GM21381 (cell line): ENCODE measurements at regions not wholly inside any gene's neighbourhood (a gene's known extent, or its start where the extent isn't known, plus 50 kb on each side); places are given as distances from the start of the nearest gene placed in this dataset.

Experiments used
- ATAC-seq: cut with Tn5 transposase; IDR thresholded peaks from one replicate; pipeline ENCODE4 v1.9.1; 2021; ENCODE audit warnings: mild to moderate bottlenecking, moderate library complexity; ENCODE audit not compliant: unreplicated experiment

- ATAC-seq = no peak
Measured at GRCh38 chr21:35335951-35336446, 286.9 kb upstream of the RUNX1 start.

DNA sequence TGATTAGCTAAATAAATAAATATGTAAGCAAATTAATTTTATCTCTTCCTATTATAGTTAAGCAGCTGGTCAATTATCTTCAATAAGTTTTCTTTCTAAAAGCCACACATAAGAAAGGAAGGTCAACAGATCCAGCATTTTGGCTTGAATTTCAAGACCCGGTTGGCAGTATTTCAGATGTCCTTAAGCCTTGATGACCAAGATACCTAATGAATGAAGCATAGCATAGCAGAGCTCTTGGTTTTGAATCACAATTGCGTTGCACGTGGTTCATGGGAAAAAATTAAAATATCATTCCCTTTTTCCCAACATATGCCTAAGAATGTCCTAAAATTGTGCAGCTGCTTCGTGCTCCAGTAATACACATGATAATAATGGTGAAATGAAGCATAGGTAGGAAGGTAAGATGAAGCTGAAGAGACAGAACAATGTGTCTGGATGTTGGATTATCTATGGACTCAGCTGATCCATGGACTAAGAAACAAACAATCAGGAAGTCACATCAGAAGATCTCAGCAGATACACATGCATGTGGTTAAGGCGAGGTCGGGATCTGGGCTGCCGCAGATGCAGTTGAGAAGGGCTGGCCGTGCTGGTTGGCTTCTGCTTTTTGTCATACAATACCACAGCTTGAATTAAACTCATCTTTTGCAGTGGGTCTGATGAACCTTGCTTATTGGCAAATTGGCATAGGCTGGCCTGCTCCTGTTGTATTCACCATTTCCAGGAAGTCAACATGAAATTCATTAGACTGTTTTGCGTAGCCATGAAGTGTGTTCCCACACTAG lies 284.9 kb upstream of the RUNX1 start:
- no peak for ATAC-seq

DNA sequence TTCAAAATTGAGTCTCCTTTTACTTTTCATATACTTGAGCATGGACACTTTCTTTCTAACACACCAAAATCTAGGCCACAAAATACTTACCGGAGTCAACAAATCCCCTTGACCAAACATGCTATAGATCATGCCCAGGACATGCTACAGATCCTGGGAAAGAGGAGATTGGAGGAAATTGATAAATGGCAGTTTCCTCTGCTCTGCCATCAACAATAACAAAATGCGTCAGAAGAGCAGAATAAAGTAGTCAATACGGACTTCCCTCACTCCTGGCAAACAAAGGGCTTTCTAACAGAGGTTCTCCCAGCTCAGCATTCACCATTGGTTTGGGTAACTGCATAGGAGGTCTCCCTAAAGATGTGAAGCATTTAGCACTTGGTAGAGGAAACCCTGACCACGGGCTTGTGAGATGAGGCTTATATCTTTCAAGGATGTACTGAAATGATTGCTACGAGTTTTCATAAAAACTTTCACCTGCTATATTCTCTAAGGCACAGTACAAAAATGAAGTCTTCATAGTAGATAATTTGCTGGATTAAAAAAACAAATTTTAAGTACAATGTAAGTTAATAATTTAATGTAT lies 283.8 kb upstream of the RUNX1 start:
- ATAC-seq = no peak

- no peak for ATAC-seq
Measured at GRCh38 chr21:35329940-35330660, 281.0 kb upstream of the RUNX1 start.

- ATAC-seq = no peak
Measured at GRCh38 chr21:35328856-35329455, 279.9 kb upstream of the RUNX1 start.

DNA sequence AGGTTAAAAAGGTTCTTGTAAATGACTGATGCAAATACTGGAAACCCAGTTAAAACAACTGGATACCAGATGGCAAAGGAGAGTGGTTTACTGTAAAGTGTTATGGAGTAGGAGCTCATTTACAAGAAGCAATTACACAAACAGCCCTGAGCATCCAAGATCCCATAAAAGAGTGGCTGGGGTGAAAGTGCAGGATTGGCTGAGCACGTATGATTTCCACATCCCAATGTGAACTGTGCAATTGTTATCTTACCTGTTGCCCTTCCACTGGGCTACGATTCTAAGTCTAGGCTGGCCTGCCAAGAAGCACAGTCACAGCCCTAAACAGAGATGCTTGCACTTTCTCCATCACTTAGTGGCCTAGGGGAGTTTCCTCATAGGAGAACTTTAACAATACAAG lies 277.6 kb upstream of the RUNX1 start:
- no peak for ATAC-seq

GRCh38 chr21:35325953-35326352 lies 276.9 kb upstream of the RUNX1 start:
- no peak for ATAC-seq

DNA sequence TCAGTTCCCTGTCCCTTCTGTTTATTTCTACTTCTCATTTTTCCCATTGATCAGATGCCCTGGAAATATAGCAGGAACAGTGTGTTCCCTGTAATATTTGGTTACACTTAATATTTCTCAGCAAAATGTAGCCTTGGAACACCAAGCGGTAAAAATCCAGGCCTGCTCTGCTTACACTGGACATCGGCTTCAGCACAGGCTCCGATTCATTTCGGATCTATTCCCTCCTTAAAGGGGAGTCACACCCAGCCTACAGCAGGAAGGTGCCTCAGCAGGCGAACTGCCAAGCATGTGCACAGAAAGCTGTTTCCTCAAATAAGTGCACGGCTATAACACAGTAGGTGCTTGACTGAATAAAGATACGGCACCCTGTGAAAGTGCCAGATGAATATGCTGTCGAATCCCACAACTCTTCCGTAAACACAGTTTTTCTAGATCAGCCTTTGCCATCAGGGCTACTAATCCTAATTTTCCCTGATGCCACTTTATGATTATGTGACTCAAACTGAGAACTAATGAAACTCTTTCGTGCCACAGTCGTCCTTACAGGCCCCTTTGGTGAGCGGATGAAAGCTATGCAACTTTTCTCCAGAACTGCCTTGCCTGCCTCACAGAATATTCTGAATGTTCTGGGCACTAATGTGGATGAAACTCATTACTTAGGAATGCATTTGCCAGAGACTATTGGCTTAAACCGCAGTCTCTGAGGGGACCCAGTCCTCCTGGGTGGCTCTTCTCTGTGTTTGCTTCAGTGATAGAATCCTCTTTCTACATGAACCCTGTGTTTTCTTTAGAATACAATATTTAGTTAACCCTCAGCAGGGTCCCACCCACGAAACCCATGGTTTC lies 275.5 kb upstream of the RUNX1 start:
- no peak for ATAC-seq

DNA sequence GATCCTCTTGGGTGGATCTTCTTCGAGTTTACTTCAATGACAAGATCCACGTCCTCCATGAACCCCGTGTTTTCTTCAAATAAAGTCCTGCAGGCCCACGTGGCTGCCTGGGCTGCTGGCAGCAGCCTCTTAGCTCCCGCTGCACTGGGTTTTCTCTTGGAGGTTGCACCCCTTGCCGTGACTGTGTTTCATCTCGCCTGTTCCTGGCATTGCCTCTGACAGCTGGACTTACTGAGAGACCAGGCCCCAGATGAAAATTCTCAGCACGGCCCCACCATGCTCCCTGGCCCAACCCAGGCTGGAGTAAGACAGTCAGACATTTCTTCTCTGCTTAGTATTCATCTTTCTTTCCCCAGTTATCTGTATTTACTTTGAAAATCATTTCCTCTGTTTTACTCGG lies 274.8 kb upstream of the RUNX1 start:
- ATAC-seq = no peak

- no peak for ATAC-seq
Measured at GRCh38 chr21:35321322-35322200, 272.5 kb upstream of the RUNX1 start.

- no peak for ATAC-seq
Measured at GRCh38 chr21:35319684-35320283, 270.7 kb upstream of the RUNX1 start.

GRCh38 chr21:35316933-35317332 lies 267.8 kb upstream of the RUNX1 start:
- ATAC-seq = no peak

GRCh38 chr21:35316456-35316855 lies 267.4 kb upstream of the RUNX1 start:
- ATAC-seq = no peak

- no peak for ATAC-seq
Measured at GRCh38 chr21:35314857-35315582, 265.9 kb upstream of the RUNX1 start.

DNA sequence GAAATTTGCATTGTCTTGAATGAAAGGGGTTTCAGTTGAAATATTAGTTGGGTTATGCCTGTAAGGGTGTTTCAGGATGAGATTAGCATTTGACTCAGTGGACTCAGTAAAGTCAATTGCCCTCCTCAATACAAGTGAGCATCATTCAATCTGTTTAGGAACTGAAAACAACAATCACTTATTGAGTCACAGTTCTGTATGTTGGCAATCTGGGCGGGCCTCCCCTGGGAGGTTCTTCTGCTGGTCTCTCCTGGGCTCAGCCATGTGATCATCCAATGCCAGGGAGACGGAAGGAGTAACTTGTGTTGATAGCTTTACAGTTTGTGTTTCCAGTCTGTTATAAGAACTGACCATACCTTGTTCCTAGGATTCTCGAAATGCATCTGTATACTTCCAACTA lies 262.9 kb upstream of the RUNX1 start:
- ATAC-seq = no peak

GRCh38 chr21:35309316-35309715 lies 260.2 kb upstream of the RUNX1 start:
- ATAC-seq = no peak

GRCh38 chr21:35303085-35303484 lies 254.0 kb upstream of the RUNX1 start:
- no peak for ATAC-seq

- ATAC-seq = no peak
Measured at GRCh38 chr21:35298757-35299156, 249.7 kb upstream of the RUNX1 start.

GRCh38 chr21:35297665-35298064 lies 248.6 kb upstream of the RUNX1 start:
- ATAC-seq = no peak
